HEK293 (cell line): ENCODE measurements at regions not wholly inside any gene's neighbourhood (a gene's known extent, or its start where the extent isn't known, plus 50 kb on each side); places are given as distances from the start of the nearest gene placed in this dataset.

ENCODE experiments used
- CTCF ChIA-PET: fragments of 350-600 bp; formaldehyde crosslinking; extraction: SDS; loops from one replicate; lab custom pipeline; 2021; ENCODE audit warnings: antibody characterized with exemption; lab: Yijun Ruan, JAX
- POLR2A ChIA-PET: fragments of 300-600 bp; formaldehyde crosslinking; extraction: SDS; loops from one replicate; lab custom pipeline; 2020; ENCODE audit warnings: antibody characterized with exemption, inconsistent platforms; lab: Yijun Ruan, JAX
- H3K27ac ChIP-seq: fragments of 200-500 bp; sonication (Bioruptor generic); 2 replicates; pipeline ENCODE4 v1.5.1; 2014; ENCODE audit warnings: low read depth, low read length, control low read depth, inconsistent platforms; ENCODE audit errors: extremely low read depth
- H3K36me3 ChIP-seq, 2 experiments: fragments of 200-500 bp in 1 of 2; sonication (Bioruptor generic) in 1 of 2; 1 replicate in 1 of 2; 2 replicates in 1 of 2; pipeline ENCODE4 v1.5.1; 2014 to 2017; ENCODE audit warnings: inconsistent platforms in 2 of 2, low read length in 2 of 2; ENCODE audit not compliant: control insufficient read depth in 2 of 2, insufficient read depth in 1 of 2
- H3K4me1 ChIP-seq: fragments of 200-500 bp; sonication (Bioruptor generic); 2 replicates; pipeline ENCODE4 v1.5.1; 2014; ENCODE audit warnings: mild to moderate bottlenecking, low read length, inconsistent platforms; ENCODE audit not compliant: control insufficient read depth, insufficient read depth
- H3K4me3 ChIP-seq: 2 replicates; pipeline ENCODE4 v1.5.1; 2011; ENCODE audit warnings: low read depth, mild to moderate bottlenecking, control low read depth, low read length, moderate library complexity
- H3K9me3 ChIP-seq: fragments of 200-500 bp; sonication (Bioruptor generic); 2 replicates; pipeline ENCODE4 v1.5.1; 2014; ENCODE audit warnings: low read depth, low read length, inconsistent platforms; ENCODE audit not compliant: control insufficient read depth, insufficient read depth
- BCL11B ChIP-seq: fragments of 450-650 bp; formaldehyde crosslinking; IDR thresholded peaks from 2 replicates; pipeline ENCODE4 v1.5.1; 2016; ENCODE audit warnings: low read depth, missing biosample characterization, missing genetic modification characterization
- GLIS1 ChIP-seq: fragments of 450-650 bp; formaldehyde crosslinking; IDR thresholded peaks from 2 replicates; pipeline ENCODE4 v1.5.1; 2016; ENCODE audit warnings: missing biosample characterization, missing genetic modification characterization
- HOXD13 ChIP-seq: sonication (generic); formaldehyde crosslinking; IDR thresholded peaks from 2 replicates; pipeline ENCODE4 v1.8.0; 2022; ENCODE audit warnings: missing genetic modification reagents, borderline replicate concordance
- PATZ1 ChIP-seq: fragments of 450-650 bp; formaldehyde crosslinking; IDR thresholded peaks from 2 replicates; pipeline ENCODE4 v1.5.1; 2016; ENCODE audit warnings: missing biosample characterization, missing genetic modification characterization
- PRDM1 ChIP-seq: fragments of 450-650 bp; formaldehyde crosslinking; IDR thresholded peaks from 2 replicates; pipeline ENCODE4; 2016; ENCODE audit warnings: missing biosample characterization, missing genetic modification characterization
- PRDM6 ChIP-seq: fragments of 450-650 bp; formaldehyde crosslinking; IDR thresholded peaks from 2 replicates; pipeline ENCODE4 v1.5.1; 2017; ENCODE audit warnings: missing biosample characterization, missing genetic modification characterization
- SCRT1 ChIP-seq: fragments of 450-650 bp; formaldehyde crosslinking; IDR thresholded peaks from 2 replicates; pipeline ENCODE4 v1.5.1; 2016; ENCODE audit warnings: missing biosample characterization, missing genetic modification characterization, borderline replicate concordance
- TCF7L2 ChIP-seq: IDR thresholded peaks from 2 replicates; pipeline ENCODE4 v1.6.1; 2011; ENCODE audit warnings: low read depth, mild to moderate bottlenecking, inconsistent platforms, low read length, moderate library complexity, borderline replicate concordance
- YY1 ChIP-seq: fragments of 450-650 bp; formaldehyde crosslinking; IDR thresholded peaks from 2 replicates; pipeline ENCODE4 v1.5.1; 2018; ENCODE audit warnings: missing biosample characterization, missing genetic modification characterization
- YY2 ChIP-seq: fragments of 450-650 bp; formaldehyde crosslinking; IDR thresholded peaks from 2 replicates; pipeline ENCODE4 v1.5.1; 2016; ENCODE audit warnings: missing biosample characterization, missing genetic modification characterization
- ZBTB44 ChIP-seq: fragments of 450-650 bp; IDR thresholded peaks from 2 replicates; pipeline ENCODE4 v1.5.1; 2018; ENCODE audit warnings: missing biosample characterization, mild to moderate bottlenecking, missing genetic modification characterization
- ZBTB48 ChIP-seq: fragments of 450-650 bp; formaldehyde crosslinking; IDR thresholded peaks from 2 replicates; pipeline ENCODE4 v1.5.1; 2016; ENCODE audit warnings: missing biosample characterization, missing genetic modification characterization
- ZFP37 ChIP-seq: fragments of 450-650 bp; formaldehyde crosslinking; IDR thresholded peaks from 2 replicates; pipeline ENCODE4 v1.5.1; 2016; ENCODE audit warnings: missing biosample characterization, missing genetic modification characterization
- ZFP69B ChIP-seq: fragments of 450-650 bp; formaldehyde crosslinking; IDR thresholded peaks from 2 replicates; pipeline ENCODE4 v1.5.1; 2016; ENCODE audit warnings: missing biosample characterization, missing genetic modification characterization
- ZNF114 ChIP-seq: fragments of 450-650 bp; formaldehyde crosslinking; IDR thresholded peaks from 2 replicates; pipeline ENCODE4 v1.5.0; 2017; ENCODE audit warnings: missing biosample characterization, missing genetic modification characterization
- ZNF157 ChIP-seq: fragments of 450-650 bp; formaldehyde crosslinking; IDR thresholded peaks from 2 replicates; pipeline ENCODE4 v1.5.1; 2016; ENCODE audit warnings: missing biosample characterization, missing genetic modification characterization
- ZNF175 ChIP-seq: fragments of 450-650 bp; formaldehyde crosslinking; IDR thresholded peaks from 2 replicates; pipeline ENCODE4 v1.5.1; 2016; ENCODE audit warnings: missing biosample characterization, missing genetic modification characterization
- ZNF248 ChIP-seq: fragments of 450-650 bp; formaldehyde crosslinking; IDR thresholded peaks from 2 replicates; pipeline ENCODE4 v1.5.1; 2017; ENCODE audit warnings: missing biosample characterization, missing genetic modification characterization
- ZNF302 ChIP-seq: fragments of 450-650 bp; formaldehyde crosslinking; IDR thresholded peaks from 2 replicates; pipeline ENCODE4 v1.5.1; 2016; ENCODE audit warnings: missing biosample characterization, missing genetic modification characterization, low read depth
- ZNF391 ChIP-seq: fragments of 450-650 bp; formaldehyde crosslinking; IDR thresholded peaks from 2 replicates; pipeline ENCODE4 v1.5.1; 2016; ENCODE audit warnings: low read depth, missing biosample characterization, missing genetic modification characterization, borderline replicate concordance
- ZNF488 ChIP-seq: fragments of 450-650 bp; formaldehyde crosslinking; IDR thresholded peaks from 2 replicates; pipeline ENCODE4 v1.5.1; 2016; ENCODE audit warnings: missing biosample characterization, missing genetic modification characterization
- ZNF529 ChIP-seq: fragments of 450-650 bp; formaldehyde crosslinking; IDR thresholded peaks from 2 replicates; pipeline ENCODE4 v1.5.1; 2017; ENCODE audit warnings: missing genetic modification characterization, missing biosample characterization; ENCODE audit not compliant: insufficient replicate concordance
- ZNF555 ChIP-seq: fragments of 450-650 bp; formaldehyde crosslinking; conservative IDR thresholded peaks from 2 replicates; pipeline ENCODE4 v1.5.1; 2017; ENCODE audit warnings: missing biosample characterization, mild to moderate bottlenecking, missing genetic modification characterization, inconsistent platforms
- ZNF558 ChIP-seq: fragments of 450-650 bp; formaldehyde crosslinking; IDR thresholded peaks from 2 replicates; pipeline ENCODE4 v1.5.1; 2016; ENCODE audit warnings: missing biosample characterization, missing genetic modification characterization
- ZNF624 ChIP-seq: fragments of 450-650 bp; formaldehyde crosslinking; IDR thresholded peaks from 2 replicates; pipeline ENCODE4 v1.5.1; 2017; ENCODE audit warnings: missing biosample characterization, missing genetic modification characterization
- ZNF629 ChIP-seq: fragments of 450-650 bp; formaldehyde crosslinking; IDR thresholded peaks from 2 replicates; pipeline ENCODE4 v1.5.1; 2017; ENCODE audit warnings: missing biosample characterization, missing genetic modification characterization
- ZNF704 ChIP-seq: fragments of 450-650 bp; formaldehyde crosslinking; IDR thresholded peaks from 2 replicates; pipeline ENCODE4 v1.5.1; 2016; ENCODE audit warnings: missing biosample characterization, missing genetic modification characterization
- ZNF776 ChIP-seq: fragments of 450-650 bp; formaldehyde crosslinking; IDR thresholded peaks from 2 replicates; pipeline ENCODE4 v1.5.0; 2017; ENCODE audit warnings: missing biosample characterization, missing genetic modification characterization, borderline replicate concordance
- ZNF837 ChIP-seq: fragments of 450-650 bp; formaldehyde crosslinking; IDR thresholded peaks from 2 replicates; pipeline ENCODE4 v1.5.1; 2016; ENCODE audit warnings: missing biosample characterization, missing genetic modification characterization
- ZSCAN4 ChIP-seq: fragments of 450-650 bp; formaldehyde crosslinking; IDR thresholded peaks from 2 replicates; pipeline ENCODE4 v1.5.1; 2017; ENCODE audit warnings: missing biosample characterization, missing genetic modification characterization

GRCh38 chr7:85882335-85882734 lies 695.5 kb upstream of the SEMA3D start:
- Histone ChIP-seq H3K4me3 (no peak overlapping the region), H3K9me3 (no peaks in the 10 kb centered on the region), H3K36me3 (no peaks in the 10 kb centered on the region), H3K27ac (no peak overlapping the region), H3K4me1 (no peaks in the 10 kb centered on the region)
- ChIA-PET CTCF (interaction anchor here (0.6 to 1.3 kb wide), 3 partner anchors 11 to 1022 kb away, joined by 3 to 5 read pairs (median 4); no protein-coding TSS in a partner anchor), POLR2A (no interaction called here)
- TF ChIP-seq PATZ1 = no peak
- TF ChIP-seq ZNF624 = no peak
- TF ChIP-seq ZNF555 (tag by site-specific recombination) = no peak
- no peak for TF ChIP-seq ZNF529 (tag by site-specific recombination)
- no peak for TF ChIP-seq PRDM1
- TF ChIP-seq ZNF114 (tag by site-specific recombination) = no peak
- no peak for TF ChIP-seq PRDM6 (tag by site-specific recombination)
- no peak for TF ChIP-seq ZSCAN4 (tag by site-specific recombination)
- no peak for TF ChIP-seq ZNF558 (tag by site-specific recombination)
- no peak for TF ChIP-seq ZNF704 (tag by site-specific recombination)
- TF ChIP-seq ZNF248 = no peak
- no peak for TF ChIP-seq YY2 (tag by site-specific recombination)
- no peak for TF ChIP-seq YY1 (tag by site-specific recombination)
- TF ChIP-seq TCF7L2 = no peak
- no peak for TF ChIP-seq BCL11B (tag by site-specific recombination)
- no peak for TF ChIP-seq ZNF776 (tag by site-specific recombination)

- ChIA-PET CTCF (no interaction called here), POLR2A (no interaction called here)
- H3K36me3 ChIP-seq = no peaks in the 10 kb centered on the region
- H3K27ac ChIP-seq = no peak overlapping the region
- no peaks in the 10 kb centered on the region for H3K4me1 ChIP-seq
- no peaks in the 10 kb centered on the region for H3K9me3 ChIP-seq
- H3K4me3 ChIP-seq = no peak overlapping the region
- no peak for TF ChIP-seq ZNF302 (tag by site-specific recombination)
- no peak for TF ChIP-seq ZNF488
- TF ChIP-seq ZBTB48 (tag by site-specific recombination) = no peak
- no peak for TF ChIP-seq HOXD13 (CRISPR knock-in tag)
- no peak for TF ChIP-seq ZNF157 (tag by site-specific recombination)
- TF ChIP-seq GLIS1 (tag by site-specific recombination) = no peak
- no peak for TF ChIP-seq ZFP37 (tag by site-specific recombination)
- TF ChIP-seq ZNF175 (tag by site-specific recombination) = no peak
- no peak for TF ChIP-seq SCRT1 (tag by site-specific recombination)
- no peak for TF ChIP-seq ZBTB44 (tag by site-specific recombination)
- TF ChIP-seq ZNF391 (tag by site-specific recombination) = no peak
- TF ChIP-seq ZFP69B (tag by site-specific recombination) = no peak
- TF ChIP-seq ZNF837 (tag by site-specific recombination) = no peak
- no peak for TF ChIP-seq ZNF629 (tag by site-specific recombination)
Observed at GRCh38 chr7:85875398-85875797, 688.5 kb upstream of the SEMA3D start.
